ENCODE measurements at regions not wholly inside any gene's neighbourhood (a gene's known extent, or its start where the extent isn't known, plus 50 kb on each side); places are given as distances from the start of the nearest gene placed in this dataset.

DNA sequence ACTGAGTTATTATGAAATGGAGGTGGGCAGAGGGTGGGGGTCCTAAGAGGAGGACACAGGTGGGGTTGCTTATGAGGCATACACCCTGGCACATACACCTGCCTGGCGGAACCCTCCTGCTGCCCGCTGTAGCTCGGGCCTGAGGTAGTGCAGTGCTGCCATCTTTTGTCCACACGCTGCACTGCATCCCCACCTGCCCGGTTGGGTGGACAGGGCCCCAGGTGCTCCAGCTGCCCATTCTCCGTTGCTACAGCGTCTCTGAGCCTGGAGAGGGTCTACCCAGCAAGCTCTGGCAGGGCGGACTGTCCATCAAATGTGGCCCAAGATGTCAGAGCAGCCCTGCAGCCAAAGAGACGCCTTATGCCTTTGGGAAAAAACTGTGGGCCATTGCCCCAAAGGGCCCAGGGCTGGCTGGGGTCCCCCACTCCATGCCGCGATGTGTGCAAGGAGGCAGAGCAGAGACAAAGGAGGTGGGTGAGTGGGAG, 131.2 kb downstream of the BUD13 start:
- Mint-ChIP-seq H3K27me3 (ENCODE audit: low read depth) (peaks cover 6% of the 10 kb centered on the region), H3K9me3 (no peaks in the 10 kb centered on the region), H3K4me1 (peaks cover 10% of the 10 kb centered on the region), H3K27ac (ENCODE audit: unreplicated experiment) (no peak overlapping the region), H3K4me3 (no peak overlapping the region), H3K36me3 (ENCODE audit: low read depth) (no peaks in the 10 kb centered on the region)
- peak; percentile 41 for DNase-seq (ENCODE audit: low read depth, low spot score)
- TF ChIP-seq, protein P1, sequence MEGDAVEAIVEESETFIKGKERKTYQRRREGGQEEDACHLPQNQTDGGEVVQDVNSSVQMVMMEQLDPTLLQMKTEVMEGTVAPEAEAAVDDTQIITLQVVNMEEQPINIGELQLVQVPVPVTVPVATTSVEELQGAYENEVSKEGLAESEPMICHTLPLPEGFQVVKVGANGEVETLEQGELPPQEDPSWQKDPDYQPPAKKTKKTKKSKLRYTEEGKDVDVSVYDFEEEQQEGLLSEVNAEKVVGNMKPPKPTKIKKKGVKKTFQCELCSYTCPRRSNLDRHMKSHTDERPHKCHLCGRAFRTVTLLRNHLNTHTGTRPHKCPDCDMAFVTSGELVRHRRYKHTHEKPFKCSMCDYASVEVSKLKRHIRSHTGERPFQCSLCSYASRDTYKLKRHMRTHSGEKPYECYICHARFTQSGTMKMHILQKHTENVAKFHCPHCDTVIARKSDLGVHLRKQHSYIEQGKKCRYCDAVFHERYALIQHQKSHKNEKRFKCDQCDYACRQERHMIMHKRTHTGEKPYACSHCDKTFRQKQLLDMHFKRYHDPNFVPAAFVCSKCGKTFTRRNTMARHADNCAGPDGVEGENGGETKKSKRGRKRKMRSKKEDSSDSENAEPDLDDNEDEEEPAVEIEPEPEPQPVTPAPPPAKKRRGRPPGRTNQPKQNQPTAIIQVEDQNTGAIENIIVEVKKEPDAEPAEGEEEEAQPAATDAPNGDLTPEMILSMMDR (conservative IDR thresholded peaks at IDR 0.05): peak; percentile 82

DNA sequence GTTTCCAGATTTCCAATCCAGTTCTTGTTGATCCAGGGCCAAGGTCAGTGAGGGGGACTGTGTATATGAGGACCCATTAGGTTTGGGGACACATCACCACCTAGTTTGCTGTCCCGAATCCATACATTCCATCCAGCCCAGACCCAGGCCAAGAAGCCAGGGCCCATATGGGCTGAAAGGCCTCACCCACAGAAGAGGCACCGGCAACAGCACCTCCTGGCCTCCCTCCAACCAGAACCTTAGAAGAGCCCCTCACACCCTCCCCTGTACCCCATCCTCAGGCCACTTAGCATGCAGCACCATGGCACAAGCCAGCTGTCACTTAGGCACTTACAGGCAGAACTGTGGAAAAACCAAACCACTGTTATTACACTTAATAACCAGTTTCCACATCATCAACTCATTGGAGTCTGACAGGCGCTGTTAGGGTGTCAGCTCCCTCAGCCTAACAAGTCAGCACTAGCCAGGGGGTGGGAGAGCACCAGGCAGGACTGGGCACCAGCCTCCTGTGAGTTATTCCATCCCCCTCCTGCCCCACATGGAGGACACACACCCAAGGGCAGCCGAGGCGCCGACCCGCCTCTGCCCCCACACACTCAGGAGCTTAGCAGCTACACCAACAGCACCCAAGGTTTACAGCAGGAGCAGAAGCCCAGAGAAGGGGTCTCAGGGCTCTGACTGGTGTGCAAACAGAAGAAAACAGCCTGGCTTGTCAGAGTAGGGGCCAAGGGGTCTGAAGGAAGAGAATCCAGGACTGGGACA, 132.0 kb downstream of the BUD13 start:
- TF ChIP-seq, protein P1 (conservative IDR thresholded peaks at IDR 0.05): no peak
- peaks cover 6% of the 10 kb centered on the region for H3K27me3 Mint-ChIP-seq (ENCODE audit: low read depth)
- no peak overlapping the region for H3K4me3 Mint-ChIP-seq
- no peak for DNase-seq (ENCODE audit: low read depth, low spot score)
- H3K9me3 Mint-ChIP-seq: no peaks in the 10 kb centered on the region
- H3K27ac Mint-ChIP-seq (ENCODE audit: unreplicated experiment): no peak overlapping the region
- H3K36me3 Mint-ChIP-seq (ENCODE audit: low read depth): no peaks in the 10 kb centered on the region
- H3K4me1 Mint-ChIP-seq: peaks cover 10% of the 10 kb centered on the region

DNA sequence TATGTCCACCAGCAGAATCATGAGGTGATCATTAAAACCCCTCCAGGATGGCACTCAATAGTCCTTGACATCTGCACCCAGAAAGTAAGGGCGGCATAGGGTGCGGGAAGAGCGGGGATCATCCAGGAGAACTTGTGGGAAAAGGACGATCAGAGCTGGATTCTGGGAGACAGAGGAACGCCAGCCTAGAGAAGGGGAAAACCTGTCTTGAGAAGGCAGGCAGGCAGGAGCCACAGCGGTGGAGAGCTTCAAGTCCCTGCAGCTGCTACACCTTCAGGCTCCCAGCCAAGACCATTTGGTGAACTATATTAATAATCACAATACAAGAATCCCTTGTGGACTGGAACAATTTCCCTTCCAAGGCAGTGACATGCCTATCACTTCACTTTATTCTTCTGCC, 134.3 kb downstream of the BUD13 start:
- Mint-ChIP-seq H3K27me3 (ENCODE audit: low read depth) (peaks cover 3% of the 10 kb centered on the region), H3K9me3 (no peaks in the 10 kb centered on the region), H3K4me3 (no peak overlapping the region), H3K27ac (ENCODE audit: unreplicated experiment) (no peak overlapping the region), H3K36me3 (ENCODE audit: low read depth) (no peaks in the 10 kb centered on the region), H3K4me1 (no peaks in the 10 kb centered on the region)
- TF ChIP-seq, protein P1 (conservative IDR thresholded peaks at IDR 0.05): no peak
- DNase-seq (ENCODE audit: low read depth, low spot score): no peak

DNA sequence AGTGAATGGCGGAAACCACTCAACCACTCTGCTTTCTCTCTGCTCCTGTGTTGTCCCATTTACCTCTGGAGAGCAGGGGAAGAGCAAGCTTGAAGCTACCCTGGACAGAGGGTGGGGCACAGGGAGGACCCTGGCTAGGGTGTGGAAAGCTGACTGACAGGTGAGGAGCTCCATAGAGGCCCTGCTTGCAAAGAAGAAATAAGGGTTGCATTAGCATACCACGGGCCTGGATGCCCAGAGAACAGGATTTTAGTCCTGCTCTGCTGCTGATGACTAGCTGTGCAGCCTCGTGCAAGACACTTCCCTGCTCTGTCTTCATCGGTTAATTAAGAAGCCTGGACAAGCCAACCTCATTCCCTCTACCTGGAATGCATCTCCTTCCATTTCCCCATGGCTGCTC, 135.0 kb downstream of the BUD13 start:
- no peak for DNase-seq (ENCODE audit: low read depth, low spot score)
- Mint-ChIP-seq H3K27ac (ENCODE audit: unreplicated experiment) (no peak overlapping the region), H3K27me3 (ENCODE audit: low read depth) (peaks cover 3% of the 10 kb centered on the region), H3K9me3 (no peaks in the 10 kb centered on the region), H3K4me3 (no peak overlapping the region), H3K36me3 (ENCODE audit: low read depth) (no peaks in the 10 kb centered on the region), H3K4me1 (no peaks in the 10 kb centered on the region)
- TF ChIP-seq, protein P1 (conservative IDR thresholded peaks at IDR 0.05): no peak

DNA sequence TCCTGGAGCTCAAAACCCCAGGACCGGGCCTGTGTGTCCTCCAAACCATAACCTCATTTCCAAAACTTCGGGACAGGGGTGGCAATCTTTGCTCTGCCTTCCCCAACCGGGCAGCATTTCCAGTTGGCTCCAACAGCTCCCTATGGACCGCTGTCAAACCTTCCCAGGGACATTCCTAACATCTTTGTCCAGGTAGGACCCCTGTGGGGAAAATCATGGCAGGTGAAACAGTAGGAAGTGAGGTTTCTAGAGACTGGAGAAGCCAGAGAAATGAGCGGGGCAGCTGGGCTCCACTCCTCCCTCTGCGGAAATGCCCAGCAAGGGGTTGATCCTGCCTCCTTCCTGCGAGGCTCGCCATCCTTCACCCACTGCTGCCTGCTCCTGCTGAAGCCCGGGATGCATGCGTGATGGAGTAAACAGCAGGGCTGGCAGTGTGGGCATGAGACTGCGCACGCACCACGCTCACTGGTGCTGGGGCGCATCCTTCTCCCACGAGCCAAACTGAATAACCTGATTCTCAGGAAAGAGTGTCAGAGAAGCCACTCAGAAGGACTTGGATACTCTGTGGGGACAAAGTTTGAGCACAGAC, 136.4 kb downstream of the BUD13 start:
- Mint-ChIP-seq H3K27me3 (ENCODE audit: low read depth) (no peaks in the 10 kb centered on the region), H3K4me3 (no peak overlapping the region), H3K36me3 (ENCODE audit: low read depth) (no peaks in the 10 kb centered on the region), H3K27ac (ENCODE audit: unreplicated experiment) (no peak overlapping the region), H3K9me3 (no peaks in the 10 kb centered on the region), H3K4me1 (peaks cover 2% of the 10 kb centered on the region)
- TF ChIP-seq, protein P1 (conservative IDR thresholded peaks at IDR 0.05): no peak
- no peak for DNase-seq (ENCODE audit: low read depth, low spot score)
